Transverse colon (tissue), 4 donors: ENCODE measurements at regions not wholly inside any gene's neighbourhood (a gene's known extent, or its start where the extent isn't known, plus 50 kb on each side); places are given as distances from the start of the nearest gene placed in this dataset.

ENCODE experiments used
- EP300 ChIP-seq: sonication (generic); formaldehyde crosslinking; IDR thresholded peaks from one replicate; pipeline ENCODE4 v1.6.1; 2017; ENCODE audit warnings: antibody characterized with exemption, low read depth
- POLR2A ChIP-seq: fragments of 450-650 bp; IDR thresholded peaks from one replicate; pipeline ENCODE4 v1.6.1; 2016; ENCODE audit warnings: antibody characterized with exemption, mild to moderate bottlenecking, moderate library complexity
- POLR2AphosphoS5 ChIP-seq, 3 donors: sonication (generic); formaldehyde crosslinking; IDR thresholded peaks; one replicate each; pipeline ENCODE4 v1.6.1; 2016; ENCODE audit warnings: antibody characterized with exemption in 3 of 3
- TF ChIP-seq, protein P1 (sequence below), 5 experiments: fragments of 200-600 bp in 3 of 5; fragments of 450-650 bp in 2 of 5; sonication (generic) in 3 of 5; IDR thresholded peaks; 1 replicate in 2 of 5; 2 replicates in 3 of 5; pipeline ENCODE4 v1.5.1; 2016 to 2017; ENCODE audit warnings: antibody characterized with exemption in 5 of 5, inconsistent platforms in 3 of 5, mild to moderate bottlenecking in 2 of 5, moderate library complexity in 1 of 5

DNA sequence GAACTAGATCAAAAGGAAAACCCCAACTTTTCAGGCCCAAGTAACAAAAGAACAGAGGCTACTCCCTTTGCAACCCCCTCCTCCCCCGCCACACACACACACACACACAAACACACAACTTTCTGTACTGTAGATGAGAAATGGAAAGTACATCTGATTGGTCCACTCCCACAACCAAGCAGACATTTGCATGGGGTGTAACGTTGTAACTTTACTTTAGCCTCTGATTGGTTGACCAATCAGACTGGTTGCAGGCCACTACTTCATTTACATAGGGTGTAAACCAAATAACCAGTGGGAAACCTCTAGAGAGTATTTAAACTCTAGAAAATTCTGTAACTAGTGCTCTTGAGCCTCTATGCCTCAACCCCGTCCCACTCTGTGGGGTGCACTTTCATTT is 425.5 kb downstream of the GXYLT1 start:
- TF ChIP-seq, protein P1, sequence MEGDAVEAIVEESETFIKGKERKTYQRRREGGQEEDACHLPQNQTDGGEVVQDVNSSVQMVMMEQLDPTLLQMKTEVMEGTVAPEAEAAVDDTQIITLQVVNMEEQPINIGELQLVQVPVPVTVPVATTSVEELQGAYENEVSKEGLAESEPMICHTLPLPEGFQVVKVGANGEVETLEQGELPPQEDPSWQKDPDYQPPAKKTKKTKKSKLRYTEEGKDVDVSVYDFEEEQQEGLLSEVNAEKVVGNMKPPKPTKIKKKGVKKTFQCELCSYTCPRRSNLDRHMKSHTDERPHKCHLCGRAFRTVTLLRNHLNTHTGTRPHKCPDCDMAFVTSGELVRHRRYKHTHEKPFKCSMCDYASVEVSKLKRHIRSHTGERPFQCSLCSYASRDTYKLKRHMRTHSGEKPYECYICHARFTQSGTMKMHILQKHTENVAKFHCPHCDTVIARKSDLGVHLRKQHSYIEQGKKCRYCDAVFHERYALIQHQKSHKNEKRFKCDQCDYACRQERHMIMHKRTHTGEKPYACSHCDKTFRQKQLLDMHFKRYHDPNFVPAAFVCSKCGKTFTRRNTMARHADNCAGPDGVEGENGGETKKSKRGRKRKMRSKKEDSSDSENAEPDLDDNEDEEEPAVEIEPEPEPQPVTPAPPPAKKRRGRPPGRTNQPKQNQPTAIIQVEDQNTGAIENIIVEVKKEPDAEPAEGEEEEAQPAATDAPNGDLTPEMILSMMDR (IDR thresholded peaks at IDR 0.05): no peak
- TF ChIP-seq EP300 (no peak), POLR2AphosphoS5 (IDR thresholded peaks at IDR 0.05) (no peak), POLR2A (no peak)
